Activated B cell treated with CpG ODN at 0.5 μM for 24 hours (primary cell): ENCODE measurements at regions not wholly inside any gene's neighbourhood (a gene's known extent, or its start where the extent isn't known, plus 50 kb on each side); places are given as distances from the start of the nearest gene placed in this dataset.

ENCODE experiments used
- ATAC-seq: fragments of 200-7000 bp; cut with Tn5 transposase; one replicate; pipeline ENCODE4 v1.10.0; 2021; ENCODE audit warnings: low read depth, mild to moderate bottlenecking, moderate library complexity
- CTCF ChIA-PET: fragments of 350-600 bp; sonication (Branson Sonifier 250); formaldehyde crosslinking; loops from one replicate; lab custom pipeline; 2021; ENCODE audit warnings: antibody characterized with exemption; lab: Charles Lee
- POLR2A ChIA-PET: fragments of 350-600 bp; sonication (Branson Sonifier 250); formaldehyde crosslinking; loops from one replicate; lab custom pipeline; 2021; ENCODE audit warnings: antibody characterized with exemption; lab: Charles Lee
- DNase-seq: peaks from one replicate; pipeline ENCODE4 v3.0.0; 2022
- H3K27ac Mint-ChIP-seq: one replicate; pipeline ENCODE4 v1.8.0; 2020; ENCODE audit warnings: mixed read lengths
- H3K27me3 Mint-ChIP-seq: one replicate; pipeline ENCODE4 v1.8.0; 2021; ENCODE audit warnings: mixed read lengths
- H3K36me3 Mint-ChIP-seq: one replicate; pipeline ENCODE4 v1.8.0; 2021; ENCODE audit warnings: low read depth, mixed read lengths
- H3K4me1 Mint-ChIP-seq: one replicate; pipeline ENCODE4 v1.8.0; 2021; ENCODE audit warnings: mixed read lengths
- H3K4me3 Mint-ChIP-seq: one replicate; pipeline ENCODE4 v1.8.0; 2020; ENCODE audit warnings: mild to moderate bottlenecking, mixed read lengths
- H3K9me3 Mint-ChIP-seq: one replicate; pipeline ENCODE4 v1.8.0; 2020; ENCODE audit warnings: mixed read lengths
- intact Hi-C: fragments of 100-400 bp; cut with micrococcal nuclease; formaldehyde crosslinking; loops from one replicate; pipeline ENCODE4 v1.15.1; 2024
- TF ChIP-seq, protein P1 (sequence below): fragments of 200-600 bp; IDR thresholded peaks from one replicate; pipeline ENCODE4 v1.8.0; 2022; ENCODE audit warnings: antibody characterized with exemption, mild to moderate bottlenecking

DNA sequence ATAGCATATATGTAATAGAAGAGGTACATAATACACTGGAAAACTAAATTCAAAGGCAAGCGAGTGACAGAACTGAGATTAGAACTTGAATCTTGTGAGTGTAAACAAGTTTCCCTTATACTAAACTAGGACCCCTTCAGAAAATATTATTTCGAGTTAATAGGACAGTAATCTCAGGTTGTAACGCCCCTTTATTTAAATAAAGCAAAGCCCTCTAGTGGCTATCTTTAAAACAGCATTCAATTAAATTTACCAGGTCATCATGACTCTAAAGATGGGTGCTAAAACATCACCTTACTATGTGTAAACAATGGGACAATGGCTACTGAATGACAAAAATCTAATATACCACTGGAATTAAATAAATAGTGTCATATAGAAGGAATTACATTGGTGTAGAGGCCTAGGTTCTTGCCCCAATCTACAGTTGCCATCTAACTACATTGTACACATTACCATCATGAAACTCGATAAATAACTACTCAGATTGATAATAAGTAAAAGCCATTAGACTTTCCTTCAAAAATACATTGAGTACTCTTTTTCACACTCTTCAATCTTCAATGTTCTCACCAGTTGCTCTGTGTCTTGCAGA, 255.4 kb upstream of the IRAK1BP1 start:
- Mint-ChIP-seq H3K4me1 (no peaks in the 10 kb centered on the region), H3K36me3 (no peaks in the 10 kb centered on the region), H3K27ac (no peak overlapping the region), H3K4me3 (no peak overlapping the region), H3K9me3 (no peaks in the 10 kb centered on the region), H3K27me3 (no peaks in the 10 kb centered on the region)
- DNase-seq = no peak
- intact Hi-C loops = no loop called here
- ChIA-PET CTCF (no interaction called here), POLR2A (no interaction called here)
- ATAC-seq = no peak
- TF ChIP-seq, protein P1, sequence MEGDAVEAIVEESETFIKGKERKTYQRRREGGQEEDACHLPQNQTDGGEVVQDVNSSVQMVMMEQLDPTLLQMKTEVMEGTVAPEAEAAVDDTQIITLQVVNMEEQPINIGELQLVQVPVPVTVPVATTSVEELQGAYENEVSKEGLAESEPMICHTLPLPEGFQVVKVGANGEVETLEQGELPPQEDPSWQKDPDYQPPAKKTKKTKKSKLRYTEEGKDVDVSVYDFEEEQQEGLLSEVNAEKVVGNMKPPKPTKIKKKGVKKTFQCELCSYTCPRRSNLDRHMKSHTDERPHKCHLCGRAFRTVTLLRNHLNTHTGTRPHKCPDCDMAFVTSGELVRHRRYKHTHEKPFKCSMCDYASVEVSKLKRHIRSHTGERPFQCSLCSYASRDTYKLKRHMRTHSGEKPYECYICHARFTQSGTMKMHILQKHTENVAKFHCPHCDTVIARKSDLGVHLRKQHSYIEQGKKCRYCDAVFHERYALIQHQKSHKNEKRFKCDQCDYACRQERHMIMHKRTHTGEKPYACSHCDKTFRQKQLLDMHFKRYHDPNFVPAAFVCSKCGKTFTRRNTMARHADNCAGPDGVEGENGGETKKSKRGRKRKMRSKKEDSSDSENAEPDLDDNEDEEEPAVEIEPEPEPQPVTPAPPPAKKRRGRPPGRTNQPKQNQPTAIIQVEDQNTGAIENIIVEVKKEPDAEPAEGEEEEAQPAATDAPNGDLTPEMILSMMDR = no peak

DNA sequence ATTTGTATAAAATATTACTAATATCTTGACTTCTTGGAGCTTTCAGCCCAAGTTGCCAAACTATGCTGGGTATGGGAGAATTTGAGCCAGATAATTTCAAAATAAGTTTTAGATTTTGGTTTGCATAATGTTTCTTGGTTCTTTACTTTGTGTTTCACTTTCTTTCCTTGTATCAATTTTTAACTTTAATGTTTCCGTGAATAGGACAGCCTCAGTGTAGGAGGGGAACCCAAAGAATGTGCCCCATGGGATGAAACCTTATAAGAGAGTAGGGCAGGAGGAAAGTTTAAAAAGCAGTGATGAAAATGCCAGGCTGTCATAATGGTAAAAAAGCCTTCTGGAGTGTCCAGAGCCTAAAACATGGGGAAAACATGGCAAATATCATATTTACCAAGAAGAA, 252.4 kb upstream of the IRAK1BP1 start:
- Mint-ChIP-seq H3K4me3 (no peak overlapping the region), H3K9me3 (peaks cover 3% of the 10 kb centered on the region), H3K36me3 (no peaks in the 10 kb centered on the region), H3K4me1 (no peaks in the 10 kb centered on the region), H3K27ac (no peak overlapping the region), H3K27me3 (no peaks in the 10 kb centered on the region)
- intact Hi-C loops = no loop called here
- TF ChIP-seq, protein P1 = no peak
- CTCF ChIA-PET = no interaction called here
- POLR2A ChIA-PET = no interaction called here
- ATAC-seq (no peak), DNase-seq (no peak)

DNA sequence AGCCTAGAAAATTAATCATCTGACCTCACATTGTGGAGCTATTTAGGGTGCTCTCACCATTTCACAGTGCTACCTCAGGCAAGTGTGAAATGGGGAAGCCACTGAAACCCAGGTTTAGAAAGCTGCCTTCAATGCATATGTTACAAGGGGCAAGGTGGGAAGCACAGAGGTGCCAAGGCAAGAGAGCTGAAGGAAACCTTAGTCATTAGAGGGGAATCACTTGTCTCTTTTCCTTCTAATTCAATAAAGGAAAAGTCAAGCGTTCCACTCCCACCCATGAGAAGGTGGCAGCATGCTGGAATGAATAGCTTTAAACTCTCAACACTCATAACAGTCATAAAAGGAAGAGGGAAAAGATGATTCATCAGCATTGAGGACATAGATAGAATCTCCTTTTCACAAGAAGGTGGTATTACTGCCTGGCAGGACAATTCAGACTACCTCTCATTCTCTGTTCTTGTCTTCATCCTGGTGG, 251.9 kb upstream of the IRAK1BP1 start:
- DNase-seq = no peak
- no peak overlapping the region for H3K27ac Mint-ChIP-seq
- POLR2A ChIA-PET = no interaction called here

DNA sequence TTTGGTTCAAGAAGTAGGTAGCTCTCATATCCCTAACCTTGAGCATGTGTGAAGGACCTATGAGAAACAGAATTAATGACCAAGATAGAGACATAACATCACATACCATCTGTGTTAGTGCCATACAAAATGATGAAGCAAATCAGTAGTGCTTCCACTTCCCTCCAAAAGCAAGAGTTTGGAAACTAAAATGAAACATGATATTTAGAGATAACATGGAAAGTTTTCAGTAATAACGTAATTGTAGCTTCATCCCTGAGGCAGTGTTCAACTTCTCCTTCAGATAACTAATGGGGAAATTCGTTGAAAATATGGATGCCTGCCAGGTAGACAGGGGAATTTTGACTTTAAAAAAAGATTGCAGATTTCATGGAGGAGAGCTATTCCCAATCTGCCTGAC, 248.4 kb upstream of the IRAK1BP1 start:
- H3K4me3 Mint-ChIP-seq = no peak overlapping the region
- H3K9me3 Mint-ChIP-seq = peaks cover 3% of the 10 kb centered on the region
- CTCF ChIA-PET = no interaction called here
- intact Hi-C loops = no loop called here
- H3K27ac Mint-ChIP-seq = no peak overlapping the region
- TF ChIP-seq, protein P1 = no peak
- no peaks in the 10 kb centered on the region for H3K4me1 Mint-ChIP-seq
- POLR2A ChIA-PET = no interaction called here
- DNase-seq (no peak), ATAC-seq (no peak)
- H3K36me3 Mint-ChIP-seq = no peaks in the 10 kb centered on the region
- H3K27me3 Mint-ChIP-seq = no peaks in the 10 kb centered on the region

More for the DNA sequence above, 251.9 kb upstream of the IRAK1BP1 start:
- H3K9me3 Mint-ChIP-seq = peaks cover 3% of the 10 kb centered on the region
- H3K4me3 Mint-ChIP-seq = no peak overlapping the region
- ATAC-seq = no peak
- intact Hi-C loops = no loop called here
- TF ChIP-seq, protein P1 = no peak
- H3K36me3 Mint-ChIP-seq = no peaks in the 10 kb centered on the region
- H3K4me1 Mint-ChIP-seq = no peaks in the 10 kb centered on the region
- no peaks in the 10 kb centered on the region for H3K27me3 Mint-ChIP-seq
- CTCF ChIA-PET = no interaction called here

DNA sequence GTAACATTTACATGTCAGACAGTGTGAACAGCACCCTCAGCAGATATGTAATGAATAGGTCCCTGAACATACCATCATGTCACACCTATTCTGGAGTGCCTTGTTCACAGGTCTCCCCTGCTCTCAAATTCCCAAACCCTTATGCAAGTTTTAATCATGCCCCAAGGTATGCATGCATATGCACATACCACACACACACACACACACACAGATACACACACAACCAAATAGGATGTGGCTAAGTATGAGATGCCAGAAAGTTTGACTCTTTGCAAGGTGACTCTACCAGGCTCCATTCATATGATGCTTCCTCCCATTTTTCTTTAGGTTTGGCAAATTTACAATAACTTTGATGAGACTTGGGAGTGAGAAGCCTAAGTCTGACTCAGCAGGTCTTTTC, 243.8 kb upstream of the IRAK1BP1 start:
- H3K36me3 Mint-ChIP-seq = no peaks in the 10 kb centered on the region
- POLR2A ChIA-PET = no interaction called here
- TF ChIP-seq, protein P1 = no peak
- H3K9me3 Mint-ChIP-seq = peaks cover 3% of the 10 kb centered on the region
- H3K4me3 Mint-ChIP-seq = no peak overlapping the region
- CTCF ChIA-PET = no interaction called here
- no peak overlapping the region for H3K27ac Mint-ChIP-seq
- intact Hi-C loops = no loop called here
- no peak for ATAC-seq
- no peaks in the 10 kb centered on the region for H3K27me3 Mint-ChIP-seq
- H3K4me1 Mint-ChIP-seq = no peaks in the 10 kb centered on the region
- DNase-seq = no peak
